HG02840 (cell line): ENCODE measurements at regions not wholly inside any gene's neighbourhood (a gene's known extent, or its start where the extent isn't known, plus 50 kb on each side); places are given as distances from the start of the nearest gene placed in this dataset.
"Not testable (repeated sequence)": the region's sequence is repeated elsewhere in the genome, so short reads cannot be mapped to it uniquely, and the experiment has no call there.

Experiments
- ATAC-seq: cut with Tn5 transposase; IDR thresholded peaks from one replicate; pipeline ENCODE4 v1.9.1; 2021; ENCODE audit warnings: mild to moderate bottlenecking, moderate library complexity, moderate number of reproducible peaks; ENCODE audit not compliant: unreplicated experiment, low FRiP score

DNA sequence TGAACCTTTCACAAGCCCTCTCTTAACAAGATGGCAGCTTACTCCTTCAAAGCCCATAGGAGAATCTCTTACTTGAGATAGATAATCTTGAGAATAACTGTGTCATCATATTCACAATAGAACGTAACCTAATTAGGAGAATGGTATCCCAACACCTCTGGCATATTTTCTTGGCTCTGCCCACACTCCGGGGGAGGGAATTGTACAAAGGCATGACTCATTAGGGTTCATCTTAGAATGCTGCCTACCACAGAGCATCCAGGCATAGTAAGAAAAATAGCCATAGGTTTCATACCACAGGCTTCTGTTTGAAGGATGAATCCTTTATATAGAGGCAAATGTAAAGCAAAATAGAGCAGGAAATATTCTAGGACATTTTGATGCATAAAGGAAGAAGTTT, 1100.6 kb upstream of the CITED2 start:
- no peak for ATAC-seq

DNA sequence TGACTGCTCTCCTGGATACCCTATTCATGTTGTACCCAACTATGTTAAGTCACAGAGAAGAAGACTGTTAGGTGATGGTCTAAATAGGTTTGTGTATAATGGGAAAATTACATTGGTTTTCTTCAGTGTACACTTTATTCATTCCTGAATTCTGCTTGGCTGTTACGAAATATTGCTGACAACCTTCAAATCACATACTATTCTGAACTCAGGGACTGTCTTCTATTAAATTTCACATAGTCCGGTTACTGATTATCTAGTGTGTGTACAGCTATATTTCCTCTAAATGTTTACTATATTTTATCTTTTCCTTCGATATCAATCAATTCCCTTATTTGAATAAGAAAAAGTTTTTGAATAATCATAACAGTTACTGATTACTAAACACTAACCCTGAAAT, 1090.3 kb upstream of the CITED2 start:
- ATAC-seq = no peak

- ATAC-seq = no peak
Measured at GRCh38 chr6:140463312-140463710, 1088.9 kb upstream of the CITED2 start.

GRCh38 chr6:140462453-140463311, 1088.2 kb upstream of the CITED2 start:
- ATAC-seq = no peak

DNA sequence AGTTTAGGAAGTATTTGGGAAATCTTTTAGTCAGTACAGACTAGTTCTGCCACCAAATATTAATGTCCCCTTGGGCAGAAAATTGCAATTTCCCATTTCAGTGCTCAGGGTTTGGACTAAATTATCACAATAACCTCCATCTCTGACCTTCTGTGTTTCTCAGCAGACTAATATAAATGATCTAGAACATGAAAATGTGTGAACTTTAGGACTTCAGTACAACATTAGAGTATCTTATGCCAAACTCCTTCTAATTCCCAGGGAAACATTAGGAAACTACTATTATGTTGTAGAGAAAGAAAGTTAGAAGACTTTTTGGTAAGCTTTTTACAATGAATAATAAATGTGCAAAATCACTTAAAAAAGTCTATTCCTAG, 1087.6 kb upstream of the CITED2 start:
- ATAC-seq = no peak

- ATAC-seq = no peak
Measured at GRCh38 chr6:140460267-140460666, 1085.8 kb upstream of the CITED2 start.

GRCh38 chr6:140459209-140459608, 1084.8 kb upstream of the CITED2 start:
- no peak for ATAC-seq

DNA sequence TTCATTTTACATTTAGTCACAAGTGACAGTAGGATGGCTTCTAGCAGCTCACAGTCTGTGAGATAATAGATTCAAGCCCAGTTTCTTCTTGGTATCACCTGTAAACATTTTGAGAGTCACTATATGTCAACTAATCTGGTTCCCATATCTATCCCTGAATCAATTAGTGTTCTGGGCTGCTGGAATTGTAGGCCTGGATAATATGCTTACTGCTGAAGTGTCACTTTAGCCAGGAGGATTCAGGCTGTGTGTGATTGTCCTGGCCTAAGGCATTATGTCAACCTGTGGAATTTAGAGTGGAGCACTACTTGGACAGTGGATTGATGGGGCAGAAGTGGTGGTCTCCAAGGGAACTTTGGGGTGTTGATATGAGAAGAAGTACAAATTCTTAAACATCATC, 1071.8 kb upstream of the CITED2 start:
- no peak for ATAC-seq

GRCh38 chr6:140445474-140446004, 1071.1 kb upstream of the CITED2 start:
- ATAC-seq = no peak

DNA sequence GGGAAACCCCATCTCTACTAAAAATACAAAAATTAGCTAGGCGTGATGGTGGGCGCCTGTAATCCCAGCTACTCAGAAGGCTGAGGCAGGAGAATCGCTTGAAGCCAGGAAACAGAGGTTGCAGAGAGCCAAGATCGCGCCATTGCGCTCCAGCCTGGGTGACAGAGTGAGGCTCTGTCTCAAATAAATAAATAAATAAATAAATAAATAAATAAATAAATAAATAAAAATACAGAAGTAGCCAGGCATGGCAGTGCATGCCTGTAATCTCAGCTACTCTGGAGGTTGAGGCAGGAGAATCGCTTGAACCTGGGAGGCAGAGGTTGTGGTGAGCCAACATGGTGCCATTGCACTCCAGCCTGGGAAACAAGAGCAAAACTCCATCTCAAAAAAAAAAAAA, 1068.7 kb upstream of the CITED2 start:
- ATAC-seq = not testable (repeated sequence)

GRCh38 chr6:140441256-140441655, 1066.8 kb upstream of the CITED2 start:
- ATAC-seq = no peak

- no peak for ATAC-seq
Measured at GRCh38 chr6:140440223-140440835, 1065.9 kb upstream of the CITED2 start.

DNA sequence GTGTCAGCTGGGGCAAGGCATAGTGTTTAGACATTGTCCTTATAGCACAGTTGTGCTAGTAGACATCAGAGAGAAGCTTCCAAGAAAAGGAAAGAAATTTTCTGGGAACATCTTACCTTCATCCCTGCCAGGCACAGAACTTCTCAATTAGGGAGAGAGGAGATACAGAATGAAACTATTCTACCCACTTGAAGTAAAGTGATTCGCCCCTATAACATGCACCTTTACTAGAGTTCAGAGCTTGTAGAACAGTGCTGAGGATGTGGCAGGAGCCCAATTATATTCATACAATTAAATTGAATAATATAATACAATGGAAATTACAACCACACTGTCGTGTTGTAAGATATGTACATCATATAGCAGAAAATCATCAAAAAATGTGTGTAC, 1063.9 kb upstream of the CITED2 start:
- ATAC-seq = no peak

DNA sequence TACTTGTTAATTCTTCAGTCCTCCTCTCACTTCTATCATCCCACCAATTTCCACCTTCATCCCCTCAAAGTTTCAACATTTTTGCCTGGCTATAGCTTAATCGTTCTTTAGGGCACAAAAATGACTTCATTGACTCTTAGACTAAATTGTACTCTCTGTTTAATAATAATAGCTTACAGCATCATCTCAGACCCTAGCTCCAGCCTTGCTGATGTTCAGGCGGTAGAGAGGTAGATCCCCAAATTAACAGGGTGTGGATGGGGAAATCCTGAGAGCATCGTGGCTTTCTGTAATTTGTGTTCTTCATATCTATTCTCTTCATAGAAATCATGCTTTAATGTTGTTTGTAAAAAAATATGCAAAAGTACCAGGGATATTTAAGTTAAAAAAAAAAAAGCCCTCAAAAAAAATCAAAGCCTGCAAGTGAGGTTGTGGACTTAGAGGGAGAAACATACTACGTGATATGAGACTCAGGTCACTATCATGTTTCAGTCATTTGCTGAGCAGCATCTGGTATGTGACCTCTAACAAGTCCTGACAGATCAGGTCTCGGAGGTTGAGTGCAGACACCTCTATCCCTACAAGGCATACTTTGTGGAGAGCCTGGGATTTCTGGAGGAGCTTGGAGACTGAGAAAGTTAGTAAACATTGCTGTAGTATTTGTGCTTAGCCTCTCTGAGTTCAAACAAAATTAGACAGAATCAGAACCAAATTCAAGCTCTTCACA, 1063.3 kb upstream of the CITED2 start:
- no peak for ATAC-seq

- ATAC-seq = no peak
Measured at GRCh38 chr6:140436023-140436811, 1061.8 kb upstream of the CITED2 start.

- no peak for ATAC-seq
Measured at GRCh38 chr6:140434761-140435160, 1060.3 kb upstream of the CITED2 start.

DNA sequence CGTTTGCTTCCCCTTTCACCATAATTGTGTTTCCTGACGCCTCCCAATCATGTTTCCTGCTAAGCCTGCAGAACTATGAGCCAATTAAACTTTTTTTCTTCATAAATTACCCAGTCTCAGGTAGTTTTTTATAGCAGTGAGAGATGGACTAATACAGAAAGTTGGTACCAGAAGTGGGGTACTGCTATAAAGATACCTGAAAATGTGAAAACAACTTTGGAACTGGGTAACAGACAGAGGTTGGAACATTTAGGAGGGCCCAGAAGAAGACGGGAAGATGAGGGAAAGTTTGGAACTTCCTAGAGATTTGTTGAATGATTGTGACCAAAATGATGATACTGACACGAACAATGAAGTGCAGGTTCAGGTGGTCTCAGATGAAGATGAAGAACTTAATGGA, 1058.6 kb upstream of the CITED2 start:
- ATAC-seq = no peak

- no peak for ATAC-seq
Measured at GRCh38 chr6:140427842-140428241, 1053.4 kb upstream of the CITED2 start.

DNA sequence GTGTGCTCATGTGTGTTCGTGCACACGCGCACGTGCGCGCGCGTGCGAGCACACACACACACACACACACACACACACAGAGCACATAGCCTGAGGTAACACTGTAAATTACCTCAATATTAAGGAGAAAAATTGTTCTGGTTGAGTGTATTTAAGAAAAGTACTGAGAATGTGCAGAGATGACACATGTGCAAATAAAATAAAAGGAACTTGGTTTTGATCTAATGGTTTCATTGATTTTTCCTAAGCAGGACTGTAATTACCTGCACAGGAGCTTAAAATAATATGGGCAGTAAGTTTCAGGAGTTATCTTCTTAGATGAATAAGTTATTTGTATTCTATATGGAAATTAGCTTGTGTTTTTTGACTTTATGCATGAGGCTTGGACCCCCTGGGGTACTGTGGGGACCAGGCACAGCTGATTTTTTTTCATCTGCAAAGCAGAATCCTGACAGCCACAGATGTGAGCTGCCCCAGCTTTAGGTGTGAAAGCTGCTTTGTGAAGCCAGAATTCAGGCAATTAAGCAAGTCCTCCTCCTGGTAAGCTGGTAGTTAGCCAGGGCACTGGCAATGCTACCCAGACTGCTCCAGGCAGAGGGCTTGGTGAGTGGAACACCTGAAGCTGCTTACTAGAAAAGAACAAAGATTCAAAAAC, 1040.6 kb upstream of the CITED2 start:
- no peak for ATAC-seq

GRCh38 chr6:140403020-140403419, 1028.6 kb upstream of the CITED2 start:
- no peak for ATAC-seq
